ENCODE measurements at regions not wholly inside any gene's neighbourhood (a gene's known extent, or its start where the extent isn't known, plus 50 kb on each side); places are given as distances from the start of the nearest gene placed in this dataset.

DNA sequence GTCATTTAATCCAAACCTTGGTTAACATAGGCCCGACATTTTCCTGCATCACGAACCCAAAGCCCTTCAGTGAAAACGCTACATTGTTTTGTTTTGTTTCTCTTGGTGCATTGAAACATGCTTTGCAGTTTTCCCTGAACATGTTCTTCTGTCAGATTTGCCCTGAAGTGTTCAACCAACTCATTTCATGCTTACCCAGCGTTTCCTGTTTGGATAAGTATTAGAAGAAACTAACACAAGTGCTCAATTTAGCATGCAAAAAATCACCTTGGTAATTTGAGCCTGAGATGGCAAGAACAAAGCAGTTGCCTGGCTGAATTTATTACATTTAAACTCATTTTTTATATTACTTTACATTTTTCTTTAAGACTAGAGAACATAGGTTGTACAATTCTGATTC, 160.1 kb upstream of the VCX3A start:
- DNase-seq (ENCODE audit: low read depth in 3 of 3): no peak

DNA sequence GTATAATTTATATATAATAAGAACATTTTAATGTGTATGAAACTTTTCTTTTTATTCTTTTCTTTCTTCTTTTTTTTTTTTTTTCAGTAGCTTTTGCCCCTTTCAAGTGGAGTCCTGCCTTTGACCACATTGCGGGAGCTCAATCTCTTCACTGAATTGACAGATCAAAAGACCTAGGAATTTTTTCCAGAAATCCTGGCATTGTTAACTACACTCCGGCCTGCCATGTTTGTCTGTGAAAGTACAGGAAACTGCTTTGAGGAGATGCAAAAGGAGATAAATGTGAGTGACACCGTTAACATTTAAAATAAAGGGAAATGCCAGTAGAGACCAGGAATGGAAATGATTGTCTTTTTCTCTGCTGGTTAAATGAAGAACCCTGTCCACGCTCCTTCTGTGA, 159.3 kb upstream of the VCX3A start:
- no peak for DNase-seq (ENCODE audit: low read depth in 3 of 3)

DNA sequence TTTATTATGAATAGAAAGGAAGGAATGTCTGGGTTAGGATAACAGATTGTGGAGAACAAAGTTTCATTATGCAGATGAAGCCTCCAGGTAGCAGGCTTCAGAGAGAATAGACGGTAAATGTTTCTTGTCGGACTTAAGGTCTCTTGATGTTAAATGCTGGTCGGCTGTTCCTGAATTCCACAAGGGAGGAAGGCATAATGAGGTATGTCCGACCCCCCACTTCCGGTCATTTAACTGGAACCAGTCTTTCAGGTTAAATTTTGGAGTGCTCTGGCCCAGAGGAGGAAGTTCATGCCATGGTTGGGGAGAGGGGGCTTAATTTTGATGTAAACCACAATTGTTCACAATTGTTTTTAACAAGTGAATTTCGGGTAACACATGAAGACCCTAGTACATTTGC, 158.1 kb upstream of the VCX3A start:
- no peak for DNase-seq (ENCODE audit: low read depth in 3 of 3)

DNA sequence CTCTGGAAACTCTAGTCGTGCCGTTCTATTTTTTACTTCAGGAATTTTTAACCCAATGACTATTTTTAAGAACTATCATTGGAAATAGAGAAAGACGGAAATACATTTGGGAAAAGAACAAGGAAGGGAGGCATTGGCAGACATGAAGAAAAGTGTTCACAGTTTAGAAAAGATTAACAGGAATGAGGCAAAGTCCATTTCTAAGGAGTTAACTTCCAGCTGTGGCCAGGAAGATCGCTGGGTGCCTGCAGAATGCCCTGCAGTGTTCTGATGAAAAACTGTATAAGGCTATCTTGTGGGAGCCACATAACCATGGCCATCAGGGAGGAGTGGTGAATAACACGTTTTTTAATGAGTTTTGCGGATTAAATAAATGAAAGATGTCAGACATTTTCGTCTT, 150.6 kb upstream of the VCX3A start:
- DNase-seq (ENCODE audit: low read depth in 3 of 3): no peak

DNA sequence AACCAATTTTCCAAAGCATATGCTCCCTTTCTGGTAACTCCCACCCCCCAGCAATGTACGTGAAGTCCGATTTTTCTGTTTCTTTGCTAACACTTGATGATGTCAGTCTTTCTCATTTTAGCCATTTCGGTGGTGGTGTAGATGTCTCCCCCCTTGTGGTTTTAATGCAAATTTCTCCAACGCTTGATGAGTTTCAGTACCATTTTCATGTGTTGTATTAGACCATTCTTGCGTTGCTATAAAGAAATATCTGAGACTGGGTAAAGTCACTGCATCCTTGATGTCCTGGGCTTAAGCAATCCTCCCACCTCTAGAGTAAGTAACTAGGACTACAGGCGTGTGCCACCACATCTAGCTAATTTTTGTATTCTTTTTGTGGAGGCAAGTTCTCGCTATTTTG, 148.4 kb upstream of the VCX3A start:
- no peak for DNase-seq (ENCODE audit: low read depth in 3 of 3)

DNA sequence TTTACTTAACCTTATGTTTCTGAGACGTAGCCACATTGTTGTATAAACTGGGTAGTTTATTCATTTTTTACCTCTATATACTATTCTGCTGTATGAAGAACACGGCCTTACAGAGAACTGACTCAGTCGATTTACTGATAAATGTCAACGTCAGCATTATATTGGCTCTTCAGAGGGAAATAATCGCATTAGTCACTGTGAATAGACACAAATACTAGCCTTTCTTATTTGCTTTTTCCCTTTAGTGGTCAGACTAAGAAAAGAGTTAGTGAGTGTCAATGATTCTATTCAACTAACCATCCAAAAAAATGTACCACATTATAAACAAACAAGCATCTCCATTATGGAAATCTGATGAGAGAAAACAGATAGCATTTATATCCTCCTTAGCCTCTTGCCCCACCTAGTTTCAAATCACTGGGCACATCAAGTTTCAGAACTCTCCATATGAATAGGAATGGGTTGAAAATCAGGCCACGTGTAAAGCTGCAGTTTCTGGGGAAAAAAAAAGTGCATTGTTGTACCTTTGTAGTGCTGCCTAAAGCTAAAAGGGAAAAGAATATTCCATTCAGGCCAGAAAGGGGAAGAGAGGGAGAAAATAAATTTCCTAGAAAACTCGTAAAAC, 146.7 kb upstream of the VCX3A start:
- DNase-seq (ENCODE audit: low read depth in 3 of 3): no peak

DNA sequence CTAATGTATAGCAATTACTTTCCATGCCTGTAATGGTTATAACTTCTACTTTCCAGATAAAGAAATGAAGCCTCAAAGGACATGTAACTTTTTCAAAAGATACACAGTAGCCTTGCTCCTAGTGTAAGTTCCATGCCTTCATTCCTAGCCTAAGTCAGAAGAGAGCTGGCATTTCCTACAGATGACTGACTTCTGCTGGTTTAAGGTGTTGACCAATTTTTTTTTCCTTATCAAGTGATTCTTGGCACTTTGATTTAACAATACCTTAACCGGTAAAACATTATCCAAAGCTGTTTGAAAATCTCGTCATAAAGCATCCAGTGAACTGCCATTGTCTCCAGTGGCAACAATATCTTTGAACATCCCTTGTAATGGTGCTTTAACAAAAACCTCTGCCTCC, 145.1 kb upstream of the VCX3A start:
- no peak for DNase-seq (ENCODE audit: low read depth in 3 of 3)

DNA sequence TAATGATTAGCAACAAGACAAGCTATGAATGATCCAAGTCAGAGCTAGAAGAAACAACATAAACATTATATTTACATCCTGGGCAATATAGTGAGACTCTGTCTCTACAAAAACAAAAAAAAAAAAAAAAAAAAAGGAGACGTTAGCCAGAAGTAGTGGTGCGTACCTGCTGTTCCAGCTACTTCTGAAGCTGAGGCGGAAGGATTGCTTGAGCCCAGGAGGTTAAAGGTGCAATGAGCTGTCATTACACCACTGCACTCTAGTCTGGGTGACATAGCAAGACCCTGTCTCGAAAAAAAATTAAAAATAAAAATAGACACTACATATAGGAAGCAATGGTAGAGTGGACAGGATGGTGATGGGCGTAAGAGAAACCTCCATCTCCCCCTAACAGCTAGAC, 144.6 kb upstream of the VCX3A start:
- no peak for DNase-seq (ENCODE audit: low read depth in 3 of 3)

DNA sequence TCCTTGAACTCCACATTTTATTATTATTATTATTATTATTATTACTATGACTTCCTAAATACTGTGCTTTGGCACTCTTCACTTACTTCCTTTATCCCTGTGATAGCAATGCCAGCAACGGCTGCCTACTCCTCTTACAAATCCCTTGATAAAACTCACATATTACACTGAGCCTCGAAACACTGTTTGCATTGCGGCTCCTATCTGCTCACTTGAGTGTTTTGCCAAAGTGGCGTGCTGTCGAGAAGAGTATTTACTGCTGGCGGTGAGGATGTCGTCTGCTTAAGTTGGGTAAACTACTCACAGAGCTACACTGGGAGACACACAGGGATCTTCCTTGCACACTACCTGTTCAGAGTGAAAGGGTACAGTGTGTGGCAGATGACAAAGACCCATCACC, 143.4 kb upstream of the VCX3A start:
- no peak for DNase-seq (ENCODE audit: low read depth in 3 of 3)

DNA sequence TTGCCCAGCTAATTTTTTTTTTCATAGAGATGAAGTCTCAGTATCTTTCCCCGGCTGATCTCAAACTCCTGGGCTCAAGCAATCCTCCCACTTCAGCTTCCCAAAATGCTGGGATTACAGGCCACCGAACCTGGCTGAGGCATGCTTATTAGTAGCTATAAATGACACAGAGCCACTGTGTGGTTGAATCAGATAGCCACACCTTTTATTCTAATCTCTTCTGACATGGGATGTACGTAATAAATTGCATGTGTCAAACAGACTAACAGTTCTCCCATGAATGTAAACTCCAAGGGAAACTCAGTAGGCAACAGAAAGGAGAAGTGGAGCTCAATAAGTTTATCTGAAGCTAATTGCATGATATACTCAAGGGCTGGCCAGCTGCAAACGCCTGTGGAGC, 139.8 kb upstream of the VCX3A start:
- DNase-seq (ENCODE audit: low read depth in 3 of 3): no peak

DNA sequence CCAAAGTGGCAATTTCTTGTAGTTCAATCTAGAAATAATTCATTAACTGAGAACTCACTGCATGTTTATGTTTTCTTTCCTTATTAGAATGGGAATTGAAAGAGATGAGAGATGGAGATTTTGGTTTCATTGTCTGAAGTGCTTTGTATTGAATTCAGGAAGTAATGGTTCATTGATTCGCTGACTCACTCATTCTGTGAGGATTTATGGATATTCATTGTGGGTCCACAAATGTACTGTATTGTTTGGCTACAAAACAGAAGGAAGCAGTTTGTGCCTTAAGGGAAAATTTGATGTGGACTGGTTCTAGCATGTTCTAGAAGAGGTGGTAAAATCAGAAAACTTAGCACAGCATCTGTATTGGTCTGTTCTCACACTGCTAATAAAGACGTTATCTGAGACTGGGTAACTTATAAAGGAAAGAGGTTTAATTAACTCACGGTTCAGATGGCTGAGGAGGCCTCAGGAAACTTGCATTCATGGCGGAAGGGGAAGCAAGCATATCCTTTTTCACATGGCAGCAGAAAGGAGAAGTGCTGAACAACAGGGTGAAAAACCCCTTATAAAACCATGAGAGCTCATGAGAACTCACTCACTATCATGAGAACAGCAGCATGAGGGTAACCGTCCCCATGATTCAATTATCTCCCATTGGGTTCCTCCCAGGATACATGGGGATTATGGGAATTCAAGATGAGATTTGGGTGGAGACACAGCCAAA, 132.3 kb upstream of the VCX3A start:
- DNase-seq (ENCODE audit: low read depth in 3 of 3): no peak

DNA sequence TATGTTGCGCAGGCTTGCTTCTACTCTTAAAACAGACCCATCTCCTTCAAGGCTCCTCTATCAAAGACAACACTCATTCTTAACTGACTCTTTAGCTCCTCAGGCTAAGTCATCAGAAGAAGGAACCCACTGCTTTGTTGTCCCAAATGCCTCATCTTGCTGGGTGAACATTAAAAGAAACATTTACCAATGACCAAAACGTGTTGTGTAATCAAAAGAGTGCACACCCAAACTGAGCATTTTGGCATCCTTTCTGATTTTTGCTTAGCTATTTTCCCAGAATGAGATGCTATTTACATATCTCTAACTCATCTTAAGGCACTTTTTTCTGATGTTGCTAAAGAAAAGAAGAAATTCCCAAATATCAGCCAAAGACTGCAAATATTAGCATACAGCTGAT, 131.7 kb upstream of the VCX3A start:
- no peak for DNase-seq (ENCODE audit: low read depth in 3 of 3)

DNA sequence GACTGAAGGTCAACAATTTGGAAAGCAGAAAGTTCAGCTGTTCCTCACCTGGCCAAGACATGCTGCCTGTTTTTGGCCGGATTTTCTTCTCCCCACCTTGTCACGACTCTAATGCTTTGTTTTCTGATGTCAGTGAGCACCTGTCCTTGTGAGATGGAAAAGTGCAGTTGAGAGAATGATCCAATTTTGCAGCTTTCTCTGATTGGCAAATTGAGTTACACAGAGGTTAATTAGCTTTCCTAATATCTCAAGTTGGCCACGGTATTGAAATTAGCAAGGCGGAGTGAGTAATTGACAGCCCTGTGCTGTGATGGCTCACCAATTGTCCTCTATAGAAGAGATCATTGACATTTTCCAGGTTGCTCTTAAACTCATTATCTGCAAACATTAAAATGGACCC, 126.8 kb upstream of the VCX3A start:
- no peak for DNase-seq (ENCODE audit: low read depth in 3 of 3)

DNA sequence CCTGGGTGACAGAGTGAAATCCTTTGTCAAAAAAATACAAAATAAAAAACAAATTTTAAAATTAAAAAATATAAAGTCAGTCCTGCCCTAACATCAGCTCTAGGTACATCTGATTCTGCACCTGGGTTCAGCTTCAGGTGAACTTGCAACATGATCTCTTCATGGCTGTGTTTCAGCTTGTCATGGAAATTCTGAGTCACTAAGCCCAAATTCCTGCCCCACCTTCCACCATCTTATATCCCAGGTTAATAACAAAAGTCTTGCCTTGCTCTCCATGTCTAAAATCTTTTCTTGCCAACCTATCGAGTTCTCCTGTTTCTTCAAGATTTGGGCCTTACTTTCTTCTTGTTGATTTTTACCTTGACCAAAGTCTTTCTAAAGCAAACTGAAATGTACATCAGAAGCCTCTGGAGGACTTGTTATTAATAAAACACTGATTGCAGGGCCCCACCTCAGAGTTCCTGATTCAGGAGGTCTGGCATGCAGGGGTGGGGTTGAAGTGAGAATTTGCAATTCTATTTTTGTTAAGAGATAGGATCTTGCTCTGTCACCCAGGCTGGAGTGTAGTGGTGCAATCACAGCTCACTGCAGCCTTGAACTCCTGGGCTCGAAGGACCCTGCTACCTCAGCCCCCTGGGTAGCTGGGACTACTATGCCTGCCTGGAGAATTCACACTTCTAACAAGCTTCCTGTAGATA, 125.8 kb upstream of the VCX3A start:
- DNase-seq (ENCODE audit: low read depth in 3 of 3): no peak

DNA sequence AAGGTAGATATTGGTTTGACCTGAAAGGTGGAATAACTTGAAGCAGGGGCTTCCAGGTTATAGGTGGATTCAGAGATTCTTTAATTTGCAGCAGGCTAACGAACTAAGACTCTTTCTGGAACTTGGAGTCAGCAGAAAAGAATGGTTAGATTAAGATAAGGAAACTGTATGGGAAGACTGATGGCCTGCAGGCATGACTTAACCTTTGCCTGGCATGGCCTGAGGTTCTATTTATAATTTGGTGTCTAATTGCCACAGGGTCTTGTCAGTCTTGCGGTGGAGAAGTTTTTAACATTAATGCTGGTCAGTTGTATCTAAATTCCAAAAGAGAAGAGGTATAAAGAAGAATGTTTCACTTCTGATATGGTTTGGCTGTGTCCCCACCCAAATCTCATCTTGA, 110.3 kb upstream of the VCX3A start:
- no peak for DNase-seq (ENCODE audit: low read depth in 3 of 3)

DNA sequence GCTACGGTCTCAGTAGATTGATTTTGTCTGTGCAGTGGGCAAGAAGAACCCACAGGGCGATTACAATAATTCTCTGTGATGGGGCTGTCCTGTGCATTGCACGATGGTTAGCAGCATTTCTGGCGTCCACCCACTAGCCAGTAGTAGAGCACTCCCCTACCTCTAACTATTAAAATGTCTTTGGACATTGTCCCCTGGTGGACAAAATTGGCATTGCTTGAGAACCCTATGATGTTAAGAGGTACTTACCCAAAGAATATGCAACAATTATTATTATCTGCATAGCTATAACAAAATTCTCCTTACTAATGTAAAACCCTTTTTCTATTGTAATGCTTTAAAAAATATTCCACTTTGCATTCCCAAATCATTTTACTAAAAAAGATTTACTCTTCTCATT, 109.5 kb upstream of the VCX3A start:
- peak in 1 of 3 donors; percentile 0 for DNase-seq (ENCODE audit: low read depth in 3 of 3)

DNA sequence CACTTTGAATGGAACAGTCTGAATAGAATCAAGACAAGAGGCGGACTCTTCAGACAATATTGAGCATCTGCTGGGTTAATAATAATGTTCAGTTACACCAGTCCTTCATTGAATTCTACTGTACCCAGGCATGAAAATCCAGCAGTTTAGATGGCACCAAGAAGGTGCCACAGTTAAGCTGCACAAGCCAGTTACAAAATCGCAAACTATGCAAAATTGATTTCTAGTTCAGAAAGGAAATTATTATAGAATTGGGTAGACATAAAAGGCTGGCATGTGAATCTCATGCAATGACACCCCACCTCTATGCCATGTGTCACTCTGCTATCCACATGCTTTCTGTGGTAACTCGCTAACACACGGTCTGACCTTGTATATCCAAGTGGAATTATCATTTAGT, 105.8 kb upstream of the VCX3A start:
- DNase-seq (ENCODE audit: low read depth in 3 of 3): no peak

DNA sequence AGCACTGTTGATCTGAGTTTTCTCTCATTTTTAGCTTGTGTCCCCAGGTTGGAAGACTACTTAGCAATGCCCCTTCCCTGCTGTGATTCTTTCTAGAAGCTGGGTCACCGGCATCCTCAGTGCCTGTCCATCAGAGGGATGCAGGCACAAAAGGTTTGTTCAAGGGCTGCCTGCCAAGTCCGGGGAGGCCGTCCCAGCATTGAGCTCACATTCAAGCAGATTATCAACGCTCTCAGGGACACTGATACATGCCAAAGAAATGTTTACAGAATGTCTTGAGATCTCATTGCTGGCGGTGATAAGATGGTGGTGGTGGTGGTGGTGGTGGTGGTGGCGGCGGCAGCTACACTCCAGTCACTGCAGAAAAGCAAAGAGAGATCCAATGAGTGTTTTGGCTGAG, 79.6 kb upstream of the VCX3A start:
- no peak for DNase-seq (ENCODE audit: low read depth in 3 of 3)

DNA sequence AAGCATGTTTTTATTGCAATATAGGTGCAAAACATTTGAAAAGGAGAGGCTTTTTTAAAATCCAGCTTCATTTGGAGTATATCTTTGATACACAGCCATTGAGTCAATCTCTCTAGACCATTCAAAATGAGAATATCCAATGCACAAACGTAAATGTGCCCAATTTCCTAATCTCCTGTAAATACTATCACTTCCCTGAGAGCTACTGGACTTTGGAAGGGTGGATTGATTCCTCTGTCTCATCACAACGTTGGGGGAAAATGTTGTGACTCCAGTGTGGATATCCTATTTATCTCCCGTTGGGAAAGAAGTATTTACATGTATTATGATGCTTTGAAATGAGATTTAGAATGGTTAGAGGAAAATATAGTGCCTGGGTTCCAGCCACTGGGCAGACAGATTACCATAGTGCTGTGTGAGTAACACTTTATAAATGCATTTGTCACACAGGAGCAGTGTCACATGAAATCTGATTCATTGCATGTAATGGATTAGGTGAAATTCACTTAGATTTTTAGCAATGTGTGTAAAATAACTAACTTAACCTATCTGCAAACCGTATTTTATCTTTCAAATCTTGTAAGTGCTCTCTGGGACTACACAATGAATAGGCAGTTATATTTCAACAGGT, 64.4 kb upstream of the VCX3A start:
- DNase-seq (ENCODE audit: low read depth in 3 of 3): no peak

All from stimulated activated CD4-positive, alpha-beta T cell treated with anti-CD3 and anti-CD28 coated beads, TNF-alpha, amount 100 ng/mL, for 48 hours (primary cell).